Pancreas (tissue), 10 donors: ENCODE measurements at regions not wholly inside any gene's neighbourhood (a gene's known extent, or its start where the extent isn't known, plus 50 kb on each side); places are given as distances from the start of the nearest gene placed in this dataset.

ENCODE experiments used
- ATAC-seq, 4 donors: fragments of 200-7000 bp; cut with Tn5 transposase; one replicate each; pipeline versions ENCODE4 v1.8.0 to v1.9.1; 2020; ENCODE audit warnings: mild to moderate bottlenecking in 4 of 4, moderate library complexity in 4 of 4
- DNase-seq, 6 donors: peaks; one replicate each; pipeline ENCODE4 v3.0.0-alpha.2; 2020
- FAIRE-seq: peaks from 2 replicates; lab custom pipeline; 2012; peaks lifted over from hg19 to GRCh38; lab: Jason Lieb, UNC
- H3K27ac ChIP-seq, 4 donors: fragments of 200-600 bp; sonication (generic); 1 replicate in 3 of 4; 2 replicates in 1 of 4; pipeline versions ENCODE4 v1.5.0 to v1.8.0; 2020
- H3K27me3 ChIP-seq, 4 donors: fragments of 200-600 bp; one replicate each; pipeline ENCODE4 v1.8.0; 2021
- H3K36me3 ChIP-seq, 3 donors: fragments of 200-600 bp; sonication (generic) in 1 of 3; one replicate each; pipeline versions ENCODE4 v1.5.0 to v1.8.0; 2020 to 2021
- H3K4me1 ChIP-seq, 3 donors: fragments of 200-600 bp; one replicate each; pipeline ENCODE4 v1.8.0; 2021
- H3K4me3 ChIP-seq, 4 donors: fragments of 200-600 bp; sonication (generic) in 2 of 4; one replicate each; pipeline versions ENCODE4 v1.5.0 to v1.8.0; 2020 to 2021
- H3K9me3 ChIP-seq, 4 donors: fragments of 200-600 bp; one replicate each; pipeline ENCODE4 v1.8.0; 2021
- CTCF ChIP-seq, 4 donors: fragments of 200-600 bp; sonication (generic) in 3 of 4; IDR thresholded peaks; one replicate each; pipeline versions ENCODE4 v1.5.0 to v1.8.0; 2021; ENCODE audit warnings: antibody characterized with exemption in 4 of 4
- WGBS, 2 donors: extraction: QIAGEN DNeasy Blood & Tissue Kit; methylation state at CpG; one replicate each; pipeline ENCODE4 v1.1.7; 2013; 5-methylcytosine and 5-hydroxymethylcytosine counted together
- intact Hi-C, 3 donors: fragments of 100-400 bp; cut with DNase I; formaldehyde crosslinking; loops; one replicate each; pipeline versions ENCODE4 v1.11.1 to v1.14.2; 2022
- donor health status: healthy with polysubstance abuse.
- donor health status: DM: no; HTN: no; CAD: no; lungs with moderate emphysema.
- donor health status: DM: no; HTN: no; CAD: no.
- donor health status: control.
- donor health status: control.
- donor health status: Bipolar disorder and iron deficiency.
- donor health status: DM: yes; HTN: yes; CAD: no.
- donor health status: DM: no; HTN: no; CAD: no.
- donor health status: DM: no; HTN: no; CAD: no.
- donor health status: DM: yes; HTN: yes; CAD: no.

- DNase-seq (no peak), FAIRE-seq (no peak), ATAC-seq (peak in 2 of 4 donors; percentile 49 to 53)
- intact Hi-C loops = no loop called here
- Histone ChIP-seq H3K36me3 (no peaks in the 10 kb centered on the region), H3K9me3 (no peaks in the 10 kb centered on the region), H3K27me3 (peaks cover 0 to 3% (median 0%) of the 10 kb centered on the region in 4 donors), H3K27ac (no peak overlapping the region), H3K4me1 (no peaks in the 10 kb centered on the region), H3K4me3 (no peak overlapping the region)
- TF ChIP-seq CTCF (IDR thresholded peaks at IDR 0.05) = no peak
- WGBS, 2 donors = 72 to 83% methylated on average over 4 of the region's 4 CpGs
Measured at GRCh38 chr11:87463486-87464102, 425.9 kb downstream of the TMEM135 start.

GRCh38 chr11:87462171-87462570, 424.4 kb downstream of the TMEM135 start:
- intact Hi-C loops = no loop called here
- no peak for TF ChIP-seq CTCF (IDR thresholded peaks at IDR 0.05)
- Histone ChIP-seq H3K27ac (no peak overlapping the region), H3K36me3 (no peaks in the 10 kb centered on the region), H3K9me3 (no peaks in the 10 kb centered on the region), H3K4me1 (no peaks in the 10 kb centered on the region), H3K4me3 (no peak overlapping the region), H3K27me3 (peaks cover 0 to 3% (median 0%) of the 10 kb centered on the region in 4 donors)
- 70 to 73% methylated on average over 1 of the region's 1 CpG for WGBS, 2 donors
- no peak for DNase-seq
- ATAC-seq = no peak
- no peak for FAIRE-seq

- no peak for ATAC-seq
- Histone ChIP-seq H3K27ac (no peak overlapping the region), H3K9me3 (no peaks in the 10 kb centered on the region), H3K36me3 (no peaks in the 10 kb centered on the region), H3K4me3 (no peak overlapping the region), H3K4me1 (no peaks in the 10 kb centered on the region), H3K27me3 (peaks cover 0 to 3% (median 0%) of the 10 kb centered on the region in 4 donors)
- intact Hi-C loops = no loop called here
- no peak for TF ChIP-seq CTCF (IDR thresholded peaks at IDR 0.05)
- FAIRE-seq = no peak
- DNase-seq = no peak
- WGBS, 2 donors = 80 to 81% methylated on average over 4 of the region's 4 CpGs
Measured at GRCh38 chr11:87460842-87461637, 423.3 kb downstream of the TMEM135 start.

- no peak for DNase-seq
- H3K27ac ChIP-seq = no peak overlapping the region
- H3K4me3 ChIP-seq = no peak overlapping the region
- WGBS, 2 donors = 86 to 87% methylated on average over 1 of the region's 1 CpG
- no peak for ATAC-seq
- no peaks in the 10 kb centered on the region for H3K9me3 ChIP-seq
- no peaks in the 10 kb centered on the region for H3K4me1 ChIP-seq
- FAIRE-seq = no peak
- H3K27me3 ChIP-seq = peaks cover 0 to 3% (median 0%) of the 10 kb centered on the region in 4 donors
- TF ChIP-seq CTCF (IDR thresholded peaks at IDR 0.05) = no peak
- intact Hi-C loops = no loop called here
- no peaks in the 10 kb centered on the region for H3K36me3 ChIP-seq
Measured at GRCh38 chr11:87460279-87460678, 422.5 kb downstream of the TMEM135 start.

- Histone ChIP-seq H3K36me3 (no peaks in the 10 kb centered on the region), H3K27ac (no peak overlapping the region), H3K9me3 (no peaks in the 10 kb centered on the region), H3K4me3 (no peak overlapping the region), H3K4me1 (no peaks in the 10 kb centered on the region), H3K27me3 (peaks cover 0 to 3% (median 0%) of the 10 kb centered on the region in 4 donors)
- TF ChIP-seq CTCF (IDR thresholded peaks at IDR 0.05) = no peak
- ATAC-seq = no peak
- intact Hi-C loops = no loop called here
- WGBS, 2 donors = 73 to 89% methylated on average over 3 of the region's 3 CpGs
- DNase-seq = no peak
- no peak for FAIRE-seq
Measured at GRCh38 chr11:87459351-87459750, 421.6 kb downstream of the TMEM135 start.
